ENCODE measurements at regions not wholly inside any gene's neighbourhood (a gene's known extent, or its start where the extent isn't known, plus 50 kb on each side); places are given as distances from the start of the nearest gene placed in this dataset.

DNA sequence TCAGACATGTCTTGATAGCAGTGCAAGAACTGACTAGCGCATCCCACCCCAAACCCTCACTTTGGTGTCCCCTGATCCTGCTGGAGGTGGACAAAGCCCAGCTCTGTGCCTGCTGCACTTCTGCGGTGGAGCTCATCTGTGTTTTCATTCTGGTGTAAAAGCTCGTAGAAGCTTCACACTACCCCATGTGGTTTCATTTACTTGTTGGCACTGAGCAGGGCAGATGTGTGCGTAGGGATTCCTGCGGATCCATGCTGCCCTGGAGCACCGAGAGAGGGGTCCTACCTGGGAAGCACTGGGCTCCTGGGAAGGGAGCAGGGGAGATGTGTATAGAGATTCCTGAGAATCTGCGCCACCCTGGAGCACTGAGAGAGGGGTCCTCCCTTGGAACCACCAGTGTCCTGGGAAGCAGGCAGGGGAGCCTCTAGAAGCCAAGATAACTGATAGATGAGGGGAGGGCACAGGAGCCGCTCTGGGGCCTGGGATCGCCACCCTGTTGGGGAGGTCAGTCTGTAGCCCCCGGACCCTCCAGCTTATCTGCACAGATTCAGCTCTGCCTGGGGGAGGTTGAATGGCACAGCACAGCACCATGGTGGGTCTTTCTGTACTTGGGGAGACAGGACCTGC, 106.9 kb upstream of the OTOS start:
- Mint-ChIP-seq H3K27ac (no peak overlapping the region), H3K9me3 (no peaks in the 10 kb centered on the region), H3K4me1 (peaks cover 22% of the 10 kb centered on the region), H3K4me3 (no peak overlapping the region), H3K36me3 (no peaks in the 10 kb centered on the region), H3K27me3 (ENCODE audit: insufficient read depth, low read depth) (peaks cover 4% of the 10 kb centered on the region)
- H3K79me2 ChIP-seq (ENCODE audit: low read depth), result no peaks in the 10 kb centered on the region
- H3F3A ChIP-seq (ENCODE audit: low read depth), result no peaks in the 10 kb centered on the region
- H4K20me1 ChIP-seq (ENCODE audit: low read depth), result no peaks in the 10 kb centered on the region
- H2AFZ ChIP-seq (replicated peaks), result no peak overlapping the region
- TF ChIP-seq EZH2 (IDR thresholded peaks at IDR 0.05) (no peak), EZH2phosphoT487 (IDR thresholded peaks at IDR 0.05) (no peak)
- TF ChIP-seq, protein P1, sequence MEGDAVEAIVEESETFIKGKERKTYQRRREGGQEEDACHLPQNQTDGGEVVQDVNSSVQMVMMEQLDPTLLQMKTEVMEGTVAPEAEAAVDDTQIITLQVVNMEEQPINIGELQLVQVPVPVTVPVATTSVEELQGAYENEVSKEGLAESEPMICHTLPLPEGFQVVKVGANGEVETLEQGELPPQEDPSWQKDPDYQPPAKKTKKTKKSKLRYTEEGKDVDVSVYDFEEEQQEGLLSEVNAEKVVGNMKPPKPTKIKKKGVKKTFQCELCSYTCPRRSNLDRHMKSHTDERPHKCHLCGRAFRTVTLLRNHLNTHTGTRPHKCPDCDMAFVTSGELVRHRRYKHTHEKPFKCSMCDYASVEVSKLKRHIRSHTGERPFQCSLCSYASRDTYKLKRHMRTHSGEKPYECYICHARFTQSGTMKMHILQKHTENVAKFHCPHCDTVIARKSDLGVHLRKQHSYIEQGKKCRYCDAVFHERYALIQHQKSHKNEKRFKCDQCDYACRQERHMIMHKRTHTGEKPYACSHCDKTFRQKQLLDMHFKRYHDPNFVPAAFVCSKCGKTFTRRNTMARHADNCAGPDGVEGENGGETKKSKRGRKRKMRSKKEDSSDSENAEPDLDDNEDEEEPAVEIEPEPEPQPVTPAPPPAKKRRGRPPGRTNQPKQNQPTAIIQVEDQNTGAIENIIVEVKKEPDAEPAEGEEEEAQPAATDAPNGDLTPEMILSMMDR (IDR thresholded peaks at IDR 0.05), result no peak
- H3K4me2 ChIP-seq, result no peak overlapping the region
- no peak overlapping the region for H3K4me3 ChIP-seq
- H3K36me3 ChIP-seq, result no peaks in the 10 kb centered on the region
- DNase-seq (ENCODE audit: low spot score), result no peak
- peaks cover 19% of the 10 kb centered on the region for H3K4me1 ChIP-seq
- no peaks in the 10 kb centered on the region for H3K9me3 ChIP-seq (ENCODE audit: low read depth)
- no peak overlapping the region for H3K9ac ChIP-seq
- H3K27ac ChIP-seq, result no peak overlapping the region
- H3K27me3 ChIP-seq, result no peaks in the 10 kb centered on the region

DNA sequence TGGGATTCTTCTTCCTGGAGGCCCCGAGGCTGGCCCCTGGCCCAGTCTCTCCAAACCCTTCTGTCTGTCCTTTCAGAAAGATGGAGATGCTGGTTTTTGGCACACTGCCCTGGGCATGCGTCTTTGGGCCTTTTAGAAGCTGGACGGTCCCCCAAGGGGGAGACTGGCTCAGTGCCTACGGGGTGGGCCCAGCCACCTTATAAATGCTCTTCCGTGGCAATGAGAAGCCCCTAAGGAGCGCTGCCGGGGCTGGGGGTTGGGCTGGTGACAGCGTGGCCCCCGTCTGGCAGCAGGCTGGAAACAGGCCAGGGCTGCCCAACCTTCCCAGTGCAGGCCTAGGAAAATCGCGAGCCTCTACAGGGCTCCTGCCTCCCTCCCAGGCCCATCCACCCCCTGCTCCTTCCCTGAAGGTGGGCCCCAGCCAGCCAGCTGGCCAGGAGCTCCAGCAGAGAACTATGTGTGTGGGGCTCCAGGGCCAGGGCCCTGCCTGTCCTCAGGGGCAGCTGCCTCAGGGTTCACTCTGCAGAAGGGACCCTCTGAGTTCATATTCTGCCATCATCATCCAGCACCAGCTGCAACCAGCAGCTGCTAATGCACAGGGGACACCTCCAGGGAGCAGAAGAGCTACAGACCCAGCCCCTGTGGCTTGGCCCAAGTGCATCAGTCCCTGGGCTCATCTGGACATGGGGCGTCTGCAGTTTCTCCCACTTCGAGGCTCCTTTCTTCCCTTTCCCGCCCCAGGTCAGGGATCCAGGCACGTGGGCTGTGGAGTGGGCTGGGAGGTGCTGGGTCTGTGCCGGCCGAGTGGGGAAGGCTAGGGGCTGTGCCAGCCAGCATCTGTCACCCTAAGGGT, 107.6 kb upstream of the OTOS start:
- Histone ChIP-seq H3K9ac (no peak overlapping the region), H3K79me2 (ENCODE audit: low read depth) (no peaks in the 10 kb centered on the region), H3K4me2 (no peak overlapping the region), H3K4me3 (no peak overlapping the region), H3F3A (ENCODE audit: low read depth) (no peaks in the 10 kb centered on the region), H2AFZ (replicated peaks) (no peak overlapping the region), H3K9me3 (ENCODE audit: low read depth) (no peaks in the 10 kb centered on the region), H4K20me1 (ENCODE audit: low read depth) (no peaks in the 10 kb centered on the region), H3K27ac (no peak overlapping the region), H3K36me3 (no peaks in the 10 kb centered on the region), H3K27me3 (no peaks in the 10 kb centered on the region), H3K4me1 (peaks cover 19% of the 10 kb centered on the region)
- Mint-ChIP-seq H3K36me3 (no peaks in the 10 kb centered on the region), H3K27ac (no peak overlapping the region), H3K27me3 (ENCODE audit: insufficient read depth, low read depth) (peaks cover 4% of the 10 kb centered on the region), H3K4me1 (peaks cover 22% of the 10 kb centered on the region), H3K9me3 (no peaks in the 10 kb centered on the region), H3K4me3 (no peak overlapping the region)
- DNase-seq (ENCODE audit: low spot score), result no peak
- TF ChIP-seq, protein P1 (IDR thresholded peaks at IDR 0.05), result no peak
- TF ChIP-seq EZH2phosphoT487 (IDR thresholded peaks at IDR 0.05) (no peak), EZH2 (IDR thresholded peaks at IDR 0.05) (no peak)

- Histone ChIP-seq H3K4me1 (peaks cover 19% of the 10 kb centered on the region), H3F3A (ENCODE audit: low read depth) (no peaks in the 10 kb centered on the region), H3K27ac (no peak overlapping the region), H3K9ac (no peak overlapping the region), H3K36me3 (no peaks in the 10 kb centered on the region), H3K27me3 (no peaks in the 10 kb centered on the region), H2AFZ (replicated peaks) (no peak overlapping the region), H3K4me3 (no peak overlapping the region), H4K20me1 (ENCODE audit: low read depth) (no peaks in the 10 kb centered on the region), H3K79me2 (ENCODE audit: low read depth) (no peaks in the 10 kb centered on the region), H3K9me3 (ENCODE audit: low read depth) (no peaks in the 10 kb centered on the region), H3K4me2 (no peak overlapping the region)
- Mint-ChIP-seq H3K4me1 (peaks cover 28% of the 10 kb centered on the region), H3K4me3 (no peak overlapping the region), H3K9me3 (peaks cover 2% of the 10 kb centered on the region), H3K27me3 (ENCODE audit: insufficient read depth, low read depth) (peaks cover 4% of the 10 kb centered on the region), H3K36me3 (no peaks in the 10 kb centered on the region), H3K27ac (peak overlapping the region; percentile 76)
- TF ChIP-seq, protein P1 (IDR thresholded peaks at IDR 0.05), result no peak
- no peak for TF ChIP-seq EZH2 (IDR thresholded peaks at IDR 0.05)
- no peak for TF ChIP-seq EZH2phosphoT487 (IDR thresholded peaks at IDR 0.05)
- DNase-seq (ENCODE audit: low spot score), result no peak
Measured at GRCh38 chr2:240248721-240249422, 108.4 kb upstream of the OTOS start.
